HCT116 (cell line): ENCODE measurements at regions not wholly inside any gene's neighbourhood (a gene's known extent, or its start where the extent isn't known, plus 50 kb on each side); places are given as distances from the start of the nearest gene placed in this dataset.

Experiments
- ATAC-seq: fragments of 200-7000 bp; cut with Tn5 transposase; 2 replicates; pipeline ENCODE4 v1.9.1; 2020; ENCODE audit warnings: mild to moderate bottlenecking, moderate library complexity
- BruUV-seq: library from RNA; stranded (reverse); fragments of 400-500 nt; replicated peaks from 2 replicates; lab custom pipeline; 2021; lab: Mats Ljungman, UMichigan
- CTCF ChIA-PET: fragments of 300-600 bp; sonication (Branson Sonifier 250); formaldehyde crosslinking; loops from one replicate; lab custom pipeline; 2021; ENCODE audit warnings: antibody characterized with exemption; lab: Charles Lee
- POLR2A ChIA-PET: fragments of 300-600, 350-600 bp; sonication (Branson Sonifier 250); formaldehyde crosslinking; loops from one replicate; lab custom pipeline; 2021; ENCODE audit warnings: antibody characterized with exemption; lab: Charles Lee
- RAD21 ChIA-PET, 2 experiments: fragments of 300-600 bp; sonication (Branson Sonifier 250); formaldehyde crosslinking; loops; one replicate each; lab custom pipeline; 2023; ENCODE audit warnings: low total read pairs in 2 of 2; ENCODE audit not compliant: uncharacterized antibody in 2 of 2, unreplicated experiment in 2 of 2, low non-redundant PET in 1 of 2; lab: Charles Lee
- DNase-seq: peaks from one replicate; pipeline ENCODE4 v3.0.0-alpha.2; 2010; ENCODE audit warnings: low read depth, low spot score
- H2AFZ ChIP-seq: fragments of 200-600 bp; shearing (Covaris generic), sonication (generic); 2 replicates; pipeline ENCODE4 v1.6.1; 2017; ENCODE audit warnings: low read depth, mixed run types, mixed read lengths, antibody characterized with exemption, low read length; ENCODE audit not compliant: poor library complexity, severe bottlenecking
- H3K27ac ChIP-seq: 2 replicates; pipeline ENCODE4 v1.5.1; 2012; ENCODE audit warnings: low read depth, low read length
- H3K27me3 ChIP-seq: fragments of 200-600 bp; sonication (generic); 2 replicates; pipeline ENCODE4 v1.6.1; 2016; ENCODE audit warnings: mixed run types, low read length, mixed read lengths; ENCODE audit not compliant: insufficient read depth
- H3K36me3 ChIP-seq, 2 experiments: fragments of 200-500 bp in 1 of 2; fragments of 200-600 bp in 1 of 2; sonication (Bioruptor generic) in 1 of 2; sonication (generic) in 1 of 2; 2 replicates each; pipeline versions ENCODE4 v1.5.1 to v1.6.1; 2014 to 2016; ENCODE audit warnings: low read length in 2 of 2, inconsistent platforms in 1 of 2, mixed read lengths in 1 of 2, mixed run types in 1 of 2; ENCODE audit not compliant: insufficient read depth in 2 of 2, control insufficient read depth in 1 of 2
- H3K4me1 ChIP-seq, 2 experiments: fragments of 200-600 bp in 1 of 2; sonication (generic) in 1 of 2; 2 replicates each; pipeline versions ENCODE4 v1.5.1 to v1.6.1; 2012 to 2017; ENCODE audit warnings: low read length in 2 of 2, inconsistent platforms in 1 of 2, mild to moderate bottlenecking in 1 of 2, mixed read lengths in 1 of 2, mixed run types in 1 of 2, moderate library complexity in 1 of 2; ENCODE audit not compliant: insufficient read depth in 2 of 2, control insufficient read depth in 1 of 2
- H3K4me2 ChIP-seq: fragments of 200-600 bp; sonication (generic); 2 replicates; pipeline ENCODE4 v1.6.1; 2017; ENCODE audit warnings: mixed run types, low read length, mixed read lengths
- H3K4me3 ChIP-seq, 2 experiments: fragments of 200-600 bp in 1 of 2; sonication (generic) in 1 of 2; replicated peaks in 1 of 2; 2 replicates each; pipeline ENCODE4 v1.5.1; 2011 to 2016; ENCODE audit warnings: low read length in 2 of 2, control low read depth in 1 of 2, low read depth in 1 of 2, mild to moderate bottlenecking in 1 of 2, mixed read lengths in 1 of 2, mixed run types in 1 of 2
- H3K79me2 ChIP-seq: fragments of 200-600 bp; sonication (generic); 2 replicates; pipeline ENCODE4 v1.6.1; 2017; ENCODE audit warnings: mild to moderate bottlenecking, mixed run types, low read length, moderate library complexity, mixed read lengths; ENCODE audit not compliant: insufficient read depth
- H3K9ac ChIP-seq: fragments of 200-600 bp; sonication (generic); 2 replicates; pipeline ENCODE4 v1.6.1; 2016; ENCODE audit warnings: low read length, mixed read lengths
- H3K9me2 ChIP-seq: fragments of 200-600 bp; sonication (generic), shearing (Covaris generic); 2 replicates; pipeline ENCODE4 v1.6.1; 2017; ENCODE audit warnings: mixed run types, mild to moderate bottlenecking, moderate library complexity; ENCODE audit not compliant: insufficient read depth
- H3K9me3 ChIP-seq, 2 experiments: fragments of 200-500 bp in 1 of 2; fragments of 200-600 bp in 1 of 2; sonication (Bioruptor generic) in 1 of 2; sonication (generic) in 1 of 2; 2 replicates each; pipeline ENCODE4 v1.6.1; 2014 to 2017; ENCODE audit warnings: low read length in 2 of 2, mixed read lengths in 2 of 2, inconsistent platforms in 1 of 2, low read depth in 1 of 2, mild to moderate bottlenecking in 1 of 2, mixed run types in 1 of 2, moderate library complexity in 1 of 2; ENCODE audit not compliant: control insufficient read depth in 1 of 2, insufficient read depth in 1 of 2
- H4K20me1 ChIP-seq: fragments of 200-600 bp; sonication (generic), shearing (Covaris generic); 2 replicates; pipeline ENCODE4 v1.6.1; 2017; ENCODE audit warnings: mixed run types, mild to moderate bottlenecking, moderate library complexity; ENCODE audit not compliant: insufficient read depth
- ELF1 ChIP-seq: IDR thresholded peaks from 2 replicates; pipeline ENCODE4 v1.6.1; 2012; ENCODE audit warnings: low read depth, borderline replicate concordance
- EZH2 ChIP-seq: fragments of 200-600 bp; sonication (generic); IDR thresholded peaks from 2 replicates; pipeline ENCODE4 v1.6.1; 2017; ENCODE audit warnings: antibody characterized with exemption, mixed run types
- FOSL1 ChIP-seq: IDR thresholded peaks from 2 replicates; pipeline ENCODE4 v1.6.1; 2012; ENCODE audit warnings: low read depth
- JUND ChIP-seq: IDR thresholded peaks from 2 replicates; pipeline ENCODE4 v1.6.1; 2012
- POLR2A ChIP-seq: IDR thresholded peaks from 2 replicates; pipeline ENCODE4 v1.7.0; 2011; ENCODE audit warnings: borderline replicate concordance; ENCODE audit not compliant: insufficient read depth, insufficient read length; ENCODE audit errors: extremely low read depth
- POLR2AphosphoS5 ChIP-seq: IDR thresholded peaks from 2 replicates; pipeline ENCODE4 v1.6.1; 2011; ENCODE audit warnings: mild to moderate bottlenecking, low read depth, low read length, moderate library complexity
- YY1 ChIP-seq: IDR thresholded peaks from 2 replicates; pipeline ENCODE4 v1.6.1; 2011; ENCODE audit warnings: low read length, low read depth, moderate library complexity, mild to moderate bottlenecking; ENCODE audit not compliant: insufficient replicate concordance; ENCODE audit errors: extremely low read depth
- intact Hi-C: fragments of 100-400 bp; cut with micrococcal nuclease; formaldehyde crosslinking; loops from 2 replicates; pipeline ENCODE4 v1.10.0; 2022
- TF ChIP-seq, protein P1 (sequence below): IDR thresholded peaks from 2 replicates; pipeline ENCODE4 v1.6.1; 2012
- TF ChIP-seq, protein P2 (sequence below): IDR thresholded peaks from 2 replicates; pipeline ENCODE4 v1.6.1; 2012; ENCODE audit warnings: low read depth
- TF ChIP-seq, protein P3 (sequence below): IDR thresholded peaks from 2 replicates; pipeline ENCODE4 v1.6.1; 2011; ENCODE audit warnings: mild to moderate bottlenecking, low read length, moderate library complexity; ENCODE audit not compliant: insufficient replicate concordance; ENCODE audit errors: extremely low read depth

DNA sequence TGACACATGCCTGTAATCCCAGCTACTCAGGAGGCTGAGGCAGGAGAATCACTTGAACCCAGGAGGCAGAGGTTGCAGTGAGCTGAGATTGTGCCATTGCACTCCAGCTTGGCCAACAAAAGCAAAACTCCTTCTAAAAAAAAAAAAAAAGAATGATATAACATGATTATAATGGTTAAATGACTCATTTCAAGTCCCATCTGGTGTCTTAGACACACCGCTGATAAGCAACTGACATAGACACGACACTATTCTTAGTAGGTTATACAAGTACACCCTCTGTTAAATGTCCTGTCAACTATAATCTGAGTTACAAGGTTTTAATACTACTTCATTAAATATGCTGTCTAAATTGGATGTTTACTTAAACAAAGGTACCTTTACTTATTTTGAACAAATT lies 405.3 kb upstream of the CLINT1 start:
- H3K9me3 ChIP-seq: no peaks in the 10 kb centered on the region
- ATAC-seq (no peak), DNase-seq (no peak)
- no peaks in the 10 kb centered on the region for H3K36me3 ChIP-seq
- no TSS peak for BruUV-seq
- TF ChIP-seq JUND (no peak), FOSL1 (no peak), POLR2AphosphoS5 (no peak), ELF1 (no peak), POLR2A (no peak), EZH2 (no peak), YY1 (no peak)
- TF ChIP-seq, protein P1, sequence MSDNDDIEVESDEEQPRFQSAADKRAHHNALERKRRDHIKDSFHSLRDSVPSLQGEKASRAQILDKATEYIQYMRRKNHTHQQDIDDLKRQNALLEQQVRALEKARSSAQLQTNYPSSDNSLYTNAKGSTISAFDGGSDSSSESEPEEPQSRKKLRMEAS: no peak
- TF ChIP-seq, protein P2, sequence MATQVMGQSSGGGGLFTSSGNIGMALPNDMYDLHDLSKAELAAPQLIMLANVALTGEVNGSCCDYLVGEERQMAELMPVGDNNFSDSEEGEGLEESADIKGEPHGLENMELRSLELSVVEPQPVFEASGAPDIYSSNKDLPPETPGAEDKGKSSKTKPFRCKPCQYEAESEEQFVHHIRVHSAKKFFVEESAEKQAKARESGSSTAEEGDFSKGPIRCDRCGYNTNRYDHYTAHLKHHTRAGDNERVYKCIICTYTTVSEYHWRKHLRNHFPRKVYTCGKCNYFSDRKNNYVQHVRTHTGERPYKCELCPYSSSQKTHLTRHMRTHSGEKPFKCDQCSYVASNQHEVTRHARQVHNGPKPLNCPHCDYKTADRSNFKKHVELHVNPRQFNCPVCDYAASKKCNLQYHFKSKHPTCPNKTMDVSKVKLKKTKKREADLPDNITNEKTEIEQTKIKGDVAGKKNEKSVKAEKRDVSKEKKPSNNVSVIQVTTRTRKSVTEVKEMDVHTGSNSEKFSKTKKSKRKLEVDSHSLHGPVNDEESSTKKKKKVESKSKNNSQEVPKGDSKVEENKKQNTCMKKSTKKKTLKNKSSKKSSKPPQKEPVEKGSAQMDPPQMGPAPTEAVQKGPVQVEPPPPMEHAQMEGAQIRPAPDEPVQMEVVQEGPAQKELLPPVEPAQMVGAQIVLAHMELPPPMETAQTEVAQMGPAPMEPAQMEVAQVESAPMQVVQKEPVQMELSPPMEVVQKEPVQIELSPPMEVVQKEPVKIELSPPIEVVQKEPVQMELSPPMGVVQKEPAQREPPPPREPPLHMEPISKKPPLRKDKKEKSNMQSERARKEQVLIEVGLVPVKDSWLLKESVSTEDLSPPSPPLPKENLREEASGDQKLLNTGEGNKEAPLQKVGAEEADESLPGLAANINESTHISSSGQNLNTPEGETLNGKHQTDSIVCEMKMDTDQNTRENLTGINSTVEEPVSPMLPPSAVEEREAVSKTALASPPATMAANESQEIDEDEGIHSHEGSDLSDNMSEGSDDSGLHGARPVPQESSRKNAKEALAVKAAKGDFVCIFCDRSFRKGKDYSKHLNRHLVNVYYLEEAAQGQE: no peak
- TF ChIP-seq, protein P3, sequence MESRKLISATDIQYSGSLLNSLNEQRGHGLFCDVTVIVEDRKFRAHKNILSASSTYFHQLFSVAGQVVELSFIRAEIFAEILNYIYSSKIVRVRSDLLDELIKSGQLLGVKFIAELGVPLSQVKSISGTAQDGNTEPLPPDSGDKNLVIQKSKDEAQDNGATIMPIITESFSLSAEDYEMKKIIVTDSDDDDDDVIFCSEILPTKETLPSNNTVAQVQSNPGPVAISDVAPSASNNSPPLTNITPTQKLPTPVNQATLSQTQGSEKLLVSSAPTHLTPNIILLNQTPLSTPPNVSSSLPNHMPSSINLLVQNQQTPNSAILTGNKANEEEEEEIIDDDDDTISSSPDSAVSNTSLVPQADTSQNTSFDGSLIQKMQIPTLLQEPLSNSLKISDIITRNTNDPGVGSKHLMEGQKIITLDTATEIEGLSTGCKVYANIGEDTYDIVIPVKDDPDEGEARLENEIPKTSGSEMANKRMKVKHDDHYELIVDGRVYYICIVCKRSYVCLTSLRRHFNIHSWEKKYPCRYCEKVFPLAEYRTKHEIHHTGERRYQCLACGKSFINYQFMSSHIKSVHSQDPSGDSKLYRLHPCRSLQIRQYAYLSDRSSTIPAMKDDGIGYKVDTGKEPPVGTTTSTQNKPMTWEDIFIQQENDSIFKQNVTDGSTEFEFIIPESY: no peak
- no peak overlapping the region for H3K9ac ChIP-seq
- intact Hi-C loops: no loop called here
- H3K4me2 ChIP-seq: no peak overlapping the region
- H3K79me2 ChIP-seq: no peaks in the 10 kb centered on the region
- H3K27ac ChIP-seq: no peak overlapping the region
- H4K20me1 ChIP-seq: no peaks in the 10 kb centered on the region
- no peak overlapping the region for H2AFZ ChIP-seq
- H3K9me2 ChIP-seq: no peaks in the 10 kb centered on the region
- RAD21 ChIA-PET: no interaction called here
- peaks cover 17% of the 10 kb centered on the region for H3K27me3 ChIP-seq
- H3K4me1 ChIP-seq: no peaks in the 10 kb centered on the region
- H3K4me3 ChIP-seq: no peak overlapping the region
- CTCF ChIA-PET: no interaction called here
- POLR2A ChIA-PET: no interaction called here
